Activated CD8-positive, alpha-beta memory T cell treated with anti-CD3 and anti-CD28 coated beads for 36 hours (primary cell): ENCODE measurements at regions not wholly inside any gene's neighbourhood (a gene's known extent, or its start where the extent isn't known, plus 50 kb on each side); places are given as distances from the start of the nearest gene placed in this dataset.
"Not testable (repeated sequence)": the region's sequence is repeated elsewhere in the genome, so short reads cannot be mapped to it uniquely, and the experiment has no call there.

ENCODE experiments used
- CTCF ChIA-PET: fragments of 350-600 bp; sonication (Branson Sonifier 250); formaldehyde crosslinking; loops from one replicate; lab custom pipeline; 2021; ENCODE audit warnings: antibody characterized with exemption; lab: Charles Lee
- POLR2A ChIA-PET: fragments of 350-600 bp; sonication (Branson Sonifier 250); formaldehyde crosslinking; loops from one replicate; lab custom pipeline; 2021; ENCODE audit warnings: antibody characterized with exemption; lab: Charles Lee

DNA sequence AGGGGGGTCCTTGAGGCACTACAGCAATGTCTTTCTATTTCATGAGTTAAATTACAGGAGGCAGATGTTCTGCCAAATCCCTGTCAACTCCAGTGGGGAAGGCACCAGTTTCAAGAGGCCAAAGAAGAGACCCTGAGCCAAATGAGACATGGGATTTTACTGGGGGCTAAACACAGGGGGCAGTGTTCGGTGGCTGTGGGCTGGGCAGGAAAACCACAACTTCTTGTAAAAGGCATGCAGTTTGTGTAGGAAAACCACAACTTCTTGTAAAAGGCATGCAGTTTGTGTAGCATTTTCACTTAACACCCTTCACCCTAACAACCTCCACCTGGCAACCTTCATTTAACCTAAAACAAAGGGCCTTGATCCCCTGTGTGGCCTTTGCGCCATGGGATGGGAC, 61.0 kb downstream of the POLR2M start:
- ChIA-PET POLR2A (no interaction called here), CTCF (no interaction called here)

DNA sequence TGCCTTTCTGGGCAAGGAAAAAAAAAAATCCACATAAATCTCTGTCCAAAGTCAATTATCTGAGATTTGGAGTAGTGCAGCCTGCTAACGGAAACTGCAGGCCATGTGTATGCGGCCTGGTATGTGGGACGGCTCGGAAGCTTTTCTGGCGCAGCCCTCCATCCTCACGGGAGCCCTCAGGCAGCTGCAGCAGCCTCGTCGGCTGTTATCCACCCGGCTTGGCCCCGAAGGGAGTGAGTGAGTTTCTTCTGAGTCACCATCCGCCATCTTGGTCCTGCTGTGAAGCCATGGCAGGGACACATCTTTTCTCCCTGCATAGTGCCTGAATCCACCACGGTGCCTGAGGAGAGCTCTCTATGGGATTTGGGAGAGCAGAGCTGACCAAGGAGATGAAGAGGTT, 62.8 kb downstream of the POLR2M start:
- ChIA-PET CTCF (no interaction called here), POLR2A (no interaction called here)

DNA sequence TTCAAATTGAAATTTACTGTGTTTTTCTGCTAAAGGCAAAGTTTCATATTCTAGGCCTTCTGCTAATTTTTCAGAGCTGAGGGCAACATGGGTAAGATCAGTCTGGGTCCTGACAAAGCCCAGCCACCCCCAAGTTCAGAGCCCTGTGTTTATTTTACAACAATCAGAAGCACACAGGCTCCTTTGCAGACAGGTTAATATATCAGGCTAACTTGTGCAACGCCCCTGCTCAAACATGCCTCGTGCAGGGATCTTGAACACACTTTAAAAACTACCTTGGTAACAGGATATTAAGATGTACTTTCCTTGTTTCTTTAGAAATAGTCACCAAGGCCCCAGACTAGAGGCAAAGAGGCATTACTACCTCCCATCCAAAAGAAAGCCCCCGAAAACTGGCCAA, 64.0 kb downstream of the POLR2M start:
- ChIA-PET CTCF (no interaction called here), POLR2A (no interaction called here)

DNA sequence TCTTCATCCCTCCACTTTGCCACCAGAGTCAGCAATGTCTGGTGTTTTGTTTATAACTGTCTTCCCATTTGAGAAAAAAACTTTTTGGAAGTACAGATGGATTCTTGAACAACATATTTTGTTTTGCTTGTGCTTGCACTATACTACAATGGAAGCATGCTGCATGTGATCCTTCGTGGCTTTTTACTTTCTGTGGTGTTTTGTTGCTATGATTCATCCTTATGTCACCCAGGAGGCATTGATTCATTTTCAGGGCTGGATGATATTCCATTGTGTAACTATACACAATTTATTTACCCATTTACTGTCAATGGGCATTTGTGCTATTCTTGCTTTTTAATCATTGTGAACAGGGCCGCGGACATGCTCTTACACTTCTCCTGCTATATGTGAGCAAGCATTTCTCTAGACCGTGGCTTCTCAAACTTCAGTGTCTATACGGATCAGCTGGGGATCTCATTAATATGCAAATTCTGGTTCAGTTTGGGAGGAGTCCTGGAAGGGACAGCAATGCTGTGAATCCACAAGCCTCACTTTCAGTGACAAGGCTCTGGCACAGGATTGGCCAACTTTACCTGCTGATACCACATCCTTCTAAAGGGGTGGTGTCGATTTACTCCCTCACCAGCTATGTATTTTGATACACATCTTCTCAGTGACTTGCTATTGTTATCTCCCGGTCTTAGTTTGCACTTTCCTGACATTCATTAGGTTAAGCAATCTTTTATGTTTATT, 65.9 kb downstream of the POLR2M start:
- ChIA-PET POLR2A (no interaction called here), CTCF (no interaction called here)

DNA sequence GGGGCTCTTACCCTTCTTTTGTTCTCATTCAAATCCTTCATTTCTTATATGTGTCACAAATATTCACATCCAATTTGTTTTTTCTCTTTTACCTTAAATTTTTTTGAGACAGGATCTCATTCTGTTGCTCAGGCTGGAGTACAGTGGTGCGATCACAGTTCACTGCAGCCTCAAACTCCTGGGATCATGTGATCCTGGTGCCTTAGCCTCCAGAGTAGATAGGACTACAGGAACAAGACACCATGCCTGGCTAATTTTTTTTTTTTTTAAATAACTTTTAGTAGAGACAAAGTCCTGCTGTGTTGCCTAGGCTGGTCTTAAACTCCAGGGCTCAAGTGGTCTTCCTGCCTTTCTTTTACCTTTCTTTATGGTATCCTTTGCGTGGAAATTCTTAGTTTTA, 66.5 kb downstream of the POLR2M start:
- CTCF ChIA-PET = no interaction called here
- POLR2A ChIA-PET = no interaction called here

DNA sequence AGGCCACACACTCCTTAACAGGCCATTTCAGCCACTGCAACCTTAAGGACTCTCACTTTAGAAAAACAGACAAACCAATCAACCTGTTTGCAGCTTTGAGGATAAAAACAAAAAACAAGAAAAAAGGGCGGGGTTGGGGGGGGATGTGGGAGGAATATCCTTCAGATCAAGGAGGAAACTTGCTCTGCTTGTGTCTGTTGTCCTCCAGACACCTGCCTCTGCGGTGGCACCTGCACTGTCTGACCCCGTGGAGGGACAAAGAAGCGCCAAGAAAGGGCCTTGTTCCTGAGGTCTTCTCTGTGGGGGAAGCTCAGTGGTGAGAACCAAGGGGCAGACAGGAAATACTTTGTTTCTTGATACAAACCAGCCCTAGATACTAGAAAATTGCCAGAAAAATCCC, 70.5 kb downstream of the POLR2M start:
- CTCF ChIA-PET = no interaction called here
- POLR2A ChIA-PET = interaction anchor here (0.6 kb wide), 1 partner anchor 18 kb away, joined by 4 read pairs; no protein-coding TSS in a partner anchor

DNA sequence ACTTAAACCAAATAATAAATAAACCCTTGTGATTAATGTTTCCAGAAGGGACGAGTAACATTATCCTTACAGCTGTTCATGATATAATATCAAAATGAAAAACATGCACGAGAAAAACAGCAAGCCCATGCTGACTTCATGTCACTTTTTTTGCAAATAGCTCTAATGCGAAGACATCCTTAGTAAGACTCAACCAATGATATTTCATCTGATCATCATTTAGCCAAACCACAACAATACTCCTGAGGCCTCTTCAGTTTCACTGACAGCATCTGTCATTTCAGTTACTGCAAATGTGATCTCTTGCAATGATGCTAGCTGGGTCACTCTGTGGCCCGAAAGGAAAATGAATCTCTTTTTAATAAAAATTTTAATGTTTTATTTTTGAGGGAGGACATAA, 74.0 kb downstream of the POLR2M start:
- ChIA-PET POLR2A (no interaction called here), CTCF (no interaction called here)

DNA sequence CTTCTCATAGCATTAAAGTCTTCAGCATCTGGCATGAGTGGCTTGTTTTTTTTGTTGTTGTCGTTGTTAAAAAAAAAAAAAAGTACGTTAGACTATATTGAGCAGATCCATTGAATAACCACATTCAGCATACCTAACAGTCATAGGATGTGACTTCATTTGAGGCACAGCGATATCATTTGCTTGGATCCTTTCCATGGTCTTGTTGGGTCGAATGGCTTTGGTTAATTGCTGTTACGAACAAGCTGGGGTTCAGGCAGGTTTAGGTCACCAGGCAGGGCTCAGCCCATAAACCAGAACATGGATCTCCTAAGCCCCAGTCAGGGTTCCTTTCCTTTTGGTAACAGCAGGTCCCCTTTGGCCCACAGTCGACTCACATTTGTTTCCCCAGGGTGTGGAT, 76.2 kb downstream of the POLR2M start:
- POLR2A ChIA-PET = no interaction called here
- CTCF ChIA-PET = no interaction called here

DNA sequence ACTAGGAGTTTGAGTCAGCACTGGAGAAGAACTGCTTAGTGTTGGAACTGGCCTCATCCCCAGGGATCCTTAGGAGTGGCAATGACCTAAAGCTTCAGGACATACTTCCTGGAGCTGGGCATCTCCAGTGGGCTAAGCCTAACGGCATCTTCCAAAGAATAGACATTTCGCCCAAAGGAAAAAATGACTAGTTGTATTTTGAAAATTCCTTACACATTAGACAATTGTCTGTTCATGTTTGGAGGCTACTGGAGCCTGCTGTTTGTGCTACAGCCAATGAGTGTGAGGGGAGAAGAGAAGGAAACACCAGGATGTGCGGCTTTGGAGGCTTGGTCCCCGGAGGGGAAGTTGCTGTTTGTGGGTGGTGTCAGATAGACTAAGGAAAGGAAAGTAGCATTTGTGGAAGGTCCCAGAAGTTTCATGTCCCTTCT, 77.6 kb downstream of the POLR2M start:
- CTCF ChIA-PET = no interaction called here
- POLR2A ChIA-PET = no interaction called here

DNA sequence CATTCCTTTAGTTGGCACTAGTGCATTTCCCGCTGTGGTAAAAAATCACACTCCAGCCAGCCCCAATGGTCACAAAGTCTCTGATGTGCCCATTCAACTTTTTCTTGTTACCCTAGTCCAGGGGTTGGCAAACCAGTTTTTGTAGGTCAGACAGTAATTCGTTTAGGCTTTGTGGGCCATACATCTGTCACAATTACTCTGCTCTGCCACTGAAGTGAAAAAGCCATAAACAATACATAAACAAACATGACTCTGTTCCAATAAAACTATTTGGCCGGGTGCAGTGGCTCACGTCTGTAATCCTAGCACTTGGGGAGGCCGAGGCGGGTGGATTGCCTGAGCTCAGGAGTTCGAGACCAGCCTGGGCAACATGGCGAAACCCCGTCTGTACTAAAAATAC, 78.5 kb downstream of the POLR2M start:
- POLR2A ChIA-PET = no interaction called here
- CTCF ChIA-PET = no interaction called here

DNA sequence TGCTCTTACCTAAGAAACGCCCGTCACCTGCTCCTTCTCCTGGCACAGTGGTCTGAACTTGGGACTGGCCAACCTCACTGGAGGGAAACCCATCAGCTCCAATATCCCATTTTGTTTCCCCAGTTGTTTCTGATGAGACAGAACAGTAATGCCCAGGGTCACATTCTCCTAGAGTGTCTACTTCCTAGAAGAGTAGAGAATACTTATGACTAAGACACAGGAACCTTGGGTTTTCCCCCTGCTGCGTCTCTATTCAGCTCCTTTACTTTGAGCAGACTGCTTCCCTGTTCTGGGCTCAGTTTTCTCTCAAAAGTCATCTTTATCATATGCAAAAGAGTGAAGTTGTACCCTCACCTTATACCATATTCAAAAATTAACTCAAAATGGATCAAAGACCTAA, 79.4 kb downstream of the POLR2M start:
- CTCF ChIA-PET = no interaction called here
- POLR2A ChIA-PET = no interaction called here

DNA sequence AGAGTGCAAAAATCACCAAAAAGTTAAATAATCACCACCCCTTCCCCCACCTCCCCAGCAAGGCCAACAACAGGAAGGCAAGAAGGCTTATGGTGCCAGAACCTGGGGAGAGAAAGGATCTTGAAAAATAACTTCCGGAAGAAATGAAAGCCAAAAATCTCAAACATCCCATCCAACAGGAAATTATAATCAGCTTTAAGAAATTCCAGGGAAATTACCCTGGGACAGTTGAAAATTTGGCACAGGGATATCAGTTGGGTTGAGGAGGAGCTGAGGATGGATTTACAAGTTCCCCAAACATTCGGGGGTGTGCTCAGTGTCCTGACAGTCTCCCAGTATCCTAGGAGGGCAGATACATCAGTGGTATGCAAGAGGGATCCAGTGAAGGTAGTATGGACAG, 82.7 kb downstream of the POLR2M start:
- ChIA-PET POLR2A (interaction anchor here (0.6 kb wide), 1 partner anchor 13 kb away, joined by 3 read pairs; no protein-coding TSS in a partner anchor), CTCF (no interaction called here)

DNA sequence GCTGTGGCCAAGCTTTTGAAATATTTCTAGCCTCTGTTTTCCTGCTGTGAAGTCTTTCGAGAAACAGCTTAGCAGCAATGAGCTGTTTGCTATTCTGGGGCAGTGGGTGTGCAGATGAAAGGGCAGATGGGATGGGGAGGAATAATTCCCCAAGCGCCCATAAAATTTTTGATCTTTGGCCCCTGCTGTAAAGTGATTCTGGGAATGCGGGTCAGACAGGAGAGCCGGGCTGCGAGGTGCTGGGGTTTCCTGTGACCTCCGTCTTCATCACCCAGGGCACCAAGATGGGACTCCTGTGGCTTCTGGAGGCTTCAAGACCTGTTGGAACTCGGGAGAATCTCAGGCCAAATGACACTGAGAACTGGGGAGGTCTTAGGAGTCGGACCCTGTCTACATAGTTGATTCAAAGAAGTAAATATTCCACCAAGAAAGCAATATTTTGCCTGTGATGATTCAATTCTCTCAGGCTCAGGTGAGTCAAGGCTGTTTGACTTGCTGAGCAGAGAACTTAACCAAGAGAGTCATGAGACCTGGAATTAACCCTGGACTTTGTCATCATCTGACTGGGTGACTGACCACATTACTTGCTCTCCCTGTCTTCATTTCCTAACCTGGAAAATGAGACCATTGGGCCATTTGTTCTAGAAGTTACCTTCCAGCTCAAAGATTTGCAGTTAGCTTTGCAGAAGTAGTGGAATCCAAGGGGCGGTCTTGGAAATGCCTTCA, 86.4 kb downstream of the POLR2M start:
- ChIA-PET CTCF (no interaction called here), POLR2A (no interaction called here)

DNA sequence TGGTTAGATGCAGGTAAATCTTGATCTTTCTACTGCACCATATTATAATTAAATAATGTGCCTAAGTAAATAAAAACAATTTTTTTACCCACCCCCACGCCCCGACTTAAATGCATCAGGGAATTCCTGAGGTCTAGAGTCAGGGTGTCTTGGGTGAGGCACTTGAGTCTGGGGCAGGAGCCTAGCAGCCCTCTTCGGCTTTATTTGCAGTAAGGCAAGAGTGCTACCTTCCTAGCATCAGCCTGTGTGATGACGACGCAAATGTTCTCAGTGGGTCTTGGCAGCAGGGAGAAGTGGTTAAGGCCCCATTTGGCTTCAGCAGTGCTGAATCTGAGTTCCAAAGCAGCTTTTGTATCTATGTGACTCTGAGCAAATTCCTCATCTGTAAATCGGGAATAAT, 88.7 kb downstream of the POLR2M start:
- ChIA-PET CTCF (no interaction called here), POLR2A (no interaction called here)

DNA sequence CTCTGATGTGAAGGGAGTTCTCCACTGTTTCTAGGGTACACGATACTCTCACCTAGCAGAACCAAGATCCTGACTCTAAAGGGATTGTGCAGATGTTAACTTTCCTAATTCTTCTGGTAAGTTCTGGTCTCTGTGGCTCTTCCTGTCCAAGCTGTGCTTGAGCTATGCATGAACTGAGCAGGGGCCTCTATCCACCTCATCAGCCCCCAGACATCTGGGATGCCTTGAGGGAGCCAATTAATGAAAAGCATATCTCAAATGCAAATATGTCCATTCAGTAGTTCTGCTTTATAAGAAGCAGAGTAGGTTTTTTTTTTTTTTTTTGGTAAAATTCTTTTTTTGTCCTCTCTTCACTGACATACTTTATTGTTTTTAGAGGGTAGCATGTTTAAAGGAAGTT, 89.6 kb downstream of the POLR2M start:
- ChIA-PET POLR2A (no interaction called here), CTCF (interaction anchor here (0.7 kb wide), 1 partner anchor 1523 kb away, joined by 4 read pairs; no protein-coding TSS in a partner anchor)

DNA sequence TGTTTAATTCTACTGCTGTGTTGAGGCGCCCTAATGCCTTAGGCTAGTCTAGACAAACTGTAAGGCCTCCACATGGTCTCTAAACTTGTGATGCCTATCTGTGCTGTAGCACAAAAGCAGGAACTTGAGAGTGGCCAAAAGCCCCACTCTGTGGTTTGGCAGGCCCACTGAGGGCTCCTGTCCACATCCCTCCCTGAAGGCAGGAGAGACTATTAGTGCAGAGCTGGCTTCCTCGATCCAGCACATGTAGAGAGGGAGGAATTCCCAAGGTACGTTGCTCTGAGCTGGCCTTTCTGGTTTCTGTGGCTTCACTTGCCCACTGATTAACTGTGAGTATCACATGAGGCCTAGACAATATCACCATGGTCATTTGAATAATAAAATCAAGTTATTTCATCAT, 90.6 kb downstream of the POLR2M start:
- POLR2A ChIA-PET = no interaction called here
- CTCF ChIA-PET = no interaction called here

DNA sequence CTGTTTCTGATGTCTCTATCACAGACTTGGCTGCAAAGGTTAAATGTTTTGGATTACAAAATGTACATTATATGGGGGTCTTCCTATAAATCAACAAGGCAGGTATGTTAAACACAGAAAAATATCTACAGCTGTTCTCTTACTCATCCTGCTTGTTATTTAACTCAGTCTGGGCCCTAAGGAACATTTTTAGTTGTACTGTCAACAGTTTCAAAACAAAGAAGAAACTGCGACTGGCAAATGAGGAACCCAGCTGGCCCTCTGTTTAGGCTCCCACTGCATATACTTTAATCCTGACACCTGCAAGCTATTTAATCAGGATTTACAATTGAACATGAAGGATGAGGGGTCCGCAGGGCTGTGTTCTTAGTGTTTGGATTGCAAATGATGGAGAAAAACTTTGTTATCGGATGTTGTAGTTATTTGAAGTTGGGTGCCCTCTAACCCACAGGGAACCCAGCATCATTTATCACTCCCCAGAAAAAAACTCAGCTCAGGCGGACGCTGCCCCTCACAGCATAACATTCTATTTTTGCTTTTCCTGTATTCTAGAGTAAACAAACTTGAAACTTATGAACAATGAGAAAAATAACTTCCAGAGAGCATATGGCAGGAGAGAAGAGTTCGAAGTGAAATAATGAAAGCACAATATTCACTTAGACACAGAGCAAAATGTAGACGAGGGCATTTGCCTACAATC, 91.2 kb downstream of the POLR2M start:
- POLR2A ChIA-PET = no interaction called here
- CTCF ChIA-PET = no interaction called here

DNA sequence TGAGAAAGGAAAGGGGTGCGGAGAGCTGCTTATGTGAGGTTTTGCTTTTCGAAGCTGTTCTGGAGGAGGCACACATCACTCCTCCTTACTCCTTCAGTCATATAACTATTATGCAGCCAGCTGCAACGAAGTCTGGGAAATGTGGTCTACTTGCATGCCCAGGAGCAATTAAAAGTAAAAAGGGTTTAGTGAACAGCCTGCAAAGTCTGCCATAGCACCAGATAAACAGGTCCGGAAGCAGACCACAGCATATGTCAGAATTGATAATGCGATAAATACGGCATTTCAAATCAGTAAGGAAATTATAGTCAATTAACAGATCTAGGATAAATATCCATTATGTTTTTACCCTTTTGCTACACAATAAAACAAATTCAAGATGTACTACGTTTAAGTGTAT, 99.5 kb downstream of the POLR2M start:
- POLR2A ChIA-PET = no interaction called here
- CTCF ChIA-PET = no interaction called here

DNA sequence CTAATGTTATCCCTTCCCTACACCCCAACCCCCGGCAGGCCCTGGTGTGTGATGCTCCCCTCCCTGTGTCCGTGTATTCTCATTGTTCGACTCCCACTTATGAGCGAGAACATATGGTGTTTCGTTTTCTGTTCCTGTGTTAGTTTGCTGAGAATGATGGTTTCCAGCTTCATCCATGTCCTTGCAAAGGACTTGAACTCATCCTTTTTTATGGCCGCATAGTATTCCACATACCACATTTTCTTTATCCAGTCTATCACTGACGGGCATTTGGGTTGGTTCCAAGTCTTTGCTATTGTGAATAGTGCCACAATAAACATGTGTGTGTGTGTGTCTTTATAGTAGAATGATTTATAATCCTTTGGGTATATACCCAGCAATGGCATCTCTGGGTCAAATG, 102.8 kb downstream of the POLR2M start:
- POLR2A ChIA-PET = not testable (repeated sequence)

DNA sequence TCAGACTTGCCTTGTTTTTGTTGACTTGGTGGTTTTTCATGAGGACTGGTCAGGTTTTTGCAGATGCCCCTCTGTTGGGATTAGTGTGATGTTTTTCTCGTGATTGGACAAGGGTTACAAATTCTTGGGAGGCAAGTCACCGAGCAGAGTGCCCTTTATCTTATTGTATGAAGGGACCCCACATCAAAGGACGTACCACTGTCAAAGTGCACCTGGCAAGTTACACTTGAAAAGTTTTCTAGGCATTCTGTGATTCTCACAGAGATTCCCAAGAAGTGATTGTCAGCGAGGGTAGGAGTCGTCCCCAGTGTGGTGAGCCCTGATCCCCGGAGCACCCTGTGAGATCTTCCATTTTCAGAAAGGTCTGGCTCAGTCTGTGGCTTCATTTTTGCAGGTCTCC, 110.1 kb downstream of the POLR2M start:
- POLR2A ChIA-PET = no interaction called here
- CTCF ChIA-PET = no interaction called here

More for the DNA sequence above, 102.8 kb downstream of the POLR2M start:
- CTCF ChIA-PET = not testable (repeated sequence)

DNA sequence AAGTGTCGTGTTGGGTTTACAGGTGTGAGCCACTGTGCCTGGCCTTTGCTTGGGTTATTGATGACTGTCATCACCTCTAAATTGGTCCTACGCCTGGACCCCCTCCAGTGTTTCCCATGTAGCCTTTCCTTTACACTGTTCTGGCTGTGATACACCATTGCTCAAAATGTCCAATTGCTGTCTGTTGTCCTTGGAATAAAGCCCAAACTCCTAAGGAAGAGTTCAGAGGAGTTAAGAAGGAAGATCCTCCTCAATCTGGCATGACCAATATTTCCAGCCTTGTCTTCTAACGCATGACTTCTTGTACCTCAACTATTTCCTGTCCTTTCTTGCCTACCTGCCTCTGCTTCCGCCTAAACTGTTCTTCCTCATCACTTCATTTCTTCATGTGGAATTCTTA, 113.1 kb downstream of the POLR2M start:
- ChIA-PET POLR2A (no interaction called here), CTCF (no interaction called here)
